SJCRH30 (cell line): ENCODE measurements at regions not wholly inside any gene's neighbourhood (a gene's known extent, or its start where the extent isn't known, plus 50 kb on each side); places are given as distances from the start of the nearest gene placed in this dataset.
"Not testable (repeated sequence)": the region's sequence is repeated elsewhere in the genome, so short reads cannot be mapped to it uniquely, and the experiment has no call there.

Experiments used
- DNase-seq, 2 experiments: peaks; one replicate each; pipeline ENCODE4 v3.0.0-alpha.2; 2015 to 2020
- H3K27ac ChIP-seq: fragments of 250-450 bp; sonication (Bioruptor Pico); 2 replicates; pipeline ENCODE4 v1.5.1; 2020; ENCODE audit warnings: mild to moderate bottlenecking, moderate library complexity
- H3K27me3 ChIP-seq: fragments of 250-450 bp; sonication (Bioruptor Pico); 2 replicates; pipeline ENCODE4 v1.5.1; 2020; ENCODE audit warnings: mild to moderate bottlenecking, moderate library complexity
- H3K36me3 ChIP-seq: fragments of 250-450 bp; sonication (Bioruptor Pico); 2 replicates; pipeline ENCODE4 v1.5.1; 2020; ENCODE audit warnings: mild to moderate bottlenecking, moderate library complexity
- H3K4me1 ChIP-seq: fragments of 250-450 bp; sonication (Bioruptor Pico); 2 replicates; pipeline ENCODE4 v1.5.1; 2020; ENCODE audit warnings: mild to moderate bottlenecking, moderate library complexity
- H3K4me3 ChIP-seq: fragments of 250-450 bp; sonication (Bioruptor Pico); 2 replicates; pipeline ENCODE4 v1.5.1; 2020; ENCODE audit warnings: mild to moderate bottlenecking, moderate library complexity
- H3K9me3 ChIP-seq: fragments of 250-450 bp; sonication (Bioruptor Pico); replicated peaks from 2 replicates; pipeline ENCODE4 v1.5.1; 2020; ENCODE audit warnings: mild to moderate bottlenecking, moderate library complexity

DNA sequence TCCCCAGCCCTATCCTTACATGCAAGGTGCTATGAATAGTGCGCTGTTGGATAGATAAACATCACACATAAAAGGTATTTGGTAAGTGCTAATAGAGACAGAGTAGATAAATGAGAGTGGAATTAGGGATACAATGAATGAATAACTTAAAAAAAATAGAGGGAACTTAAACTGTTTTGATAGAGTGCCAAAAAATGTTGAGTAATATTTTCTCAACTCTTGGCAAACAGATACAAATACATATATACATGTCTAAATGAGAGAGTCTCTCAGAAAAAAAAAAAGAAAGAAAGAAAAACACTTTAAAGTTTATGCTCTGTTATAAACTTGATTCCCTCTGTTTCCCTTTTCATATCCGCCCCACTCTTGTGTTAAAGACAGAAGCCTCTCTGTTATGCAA, 667.4 kb downstream of the ROBO2 start:
- H3K27me3 ChIP-seq, result no peaks in the 10 kb centered on the region
- H3K36me3 ChIP-seq, result no peaks in the 10 kb centered on the region
- no peaks in the 10 kb centered on the region for H3K4me1 ChIP-seq
- no peak overlapping the region for H3K27ac ChIP-seq
- no peak for DNase-seq
- no peak overlapping the region for H3K4me3 ChIP-seq
- no peaks in the 10 kb centered on the region for H3K9me3 ChIP-seq

DNA sequence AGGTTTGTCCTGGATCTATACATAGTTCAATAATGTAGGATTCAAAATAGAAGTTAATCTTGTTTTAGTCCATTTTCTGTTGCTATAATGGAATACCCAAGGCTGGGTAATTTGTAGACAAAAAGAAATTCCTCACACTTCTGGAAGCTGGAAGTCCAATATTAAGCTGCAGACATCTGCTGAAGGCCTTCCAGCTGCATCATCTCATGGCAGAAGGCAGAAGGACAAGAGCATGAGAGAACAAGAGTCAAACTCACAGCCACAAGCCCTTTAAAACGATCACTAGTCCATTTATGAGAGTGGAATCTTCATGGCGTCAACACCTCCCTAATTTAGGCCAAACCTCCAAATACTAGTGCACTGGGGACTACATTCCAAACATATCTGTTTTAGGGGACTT, 669.3 kb downstream of the ROBO2 start:
- no peak for DNase-seq
- no peaks in the 10 kb centered on the region for H3K9me3 ChIP-seq
- no peaks in the 10 kb centered on the region for H3K27me3 ChIP-seq
- no peaks in the 10 kb centered on the region for H3K4me1 ChIP-seq
- no peak overlapping the region for H3K4me3 ChIP-seq
- no peaks in the 10 kb centered on the region for H3K36me3 ChIP-seq
- H3K27ac ChIP-seq, result no peak overlapping the region

DNA sequence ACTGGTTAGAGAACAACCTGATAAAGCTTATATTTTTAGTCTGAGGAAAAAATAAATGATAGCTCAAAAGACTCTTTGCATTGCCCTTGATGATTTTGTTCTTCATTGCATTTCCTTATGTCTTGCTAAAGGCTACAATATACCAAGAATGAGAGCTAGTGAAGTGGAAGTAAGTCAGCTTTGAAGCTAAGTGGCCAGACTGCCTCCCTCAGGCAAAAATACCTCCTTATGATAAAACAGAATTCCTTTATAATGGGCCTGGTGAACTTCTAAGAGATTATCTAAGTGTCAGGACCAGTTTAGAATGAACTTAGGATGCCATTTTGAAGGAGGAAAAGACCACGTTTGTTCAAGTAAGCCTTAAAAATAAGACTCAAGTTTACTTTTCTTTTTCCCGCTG, 678.4 kb downstream of the ROBO2 start:
- Histone ChIP-seq H3K27ac (no peak overlapping the region), H3K4me3 (no peak overlapping the region), H3K4me1 (peaks cover 15% of the 10 kb centered on the region), H3K9me3 (no peaks in the 10 kb centered on the region), H3K27me3 (no peaks in the 10 kb centered on the region), H3K36me3 (no peaks in the 10 kb centered on the region)
- peak in 1 of 2 experiments; percentile 5 for DNase-seq

DNA sequence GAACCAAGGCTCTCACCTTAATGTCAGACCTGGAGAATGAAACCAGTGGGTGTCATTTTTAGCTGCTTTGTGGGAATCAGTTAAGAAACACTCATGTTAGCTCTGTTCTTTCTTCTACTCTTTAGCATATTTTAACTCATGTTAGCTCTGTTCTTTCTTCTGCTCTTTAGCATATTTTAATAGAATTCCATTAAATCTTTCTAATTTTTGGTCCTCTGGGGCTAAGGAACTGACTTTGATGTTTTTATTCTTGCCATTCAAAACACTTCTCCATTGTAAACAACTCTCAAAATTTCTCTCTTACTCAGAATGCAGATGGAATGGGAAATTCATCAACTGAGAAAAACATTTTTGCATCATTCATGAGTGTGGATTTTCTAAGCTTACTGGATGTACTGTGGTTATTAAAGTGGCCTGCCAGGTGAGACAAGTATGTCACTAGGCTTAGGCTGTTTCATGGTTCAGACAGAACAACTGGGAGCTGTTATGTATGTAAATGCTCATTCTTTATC, 680.6 kb downstream of the ROBO2 start:
- H3K27me3 ChIP-seq, result no peaks in the 10 kb centered on the region
- H3K9me3 ChIP-seq, result no peaks in the 10 kb centered on the region
- H3K36me3 ChIP-seq, result no peaks in the 10 kb centered on the region
- no peak overlapping the region for H3K27ac ChIP-seq
- DNase-seq, result no peak
- no peak overlapping the region for H3K4me3 ChIP-seq
- H3K4me1 ChIP-seq, result peaks cover 15% of the 10 kb centered on the region

DNA sequence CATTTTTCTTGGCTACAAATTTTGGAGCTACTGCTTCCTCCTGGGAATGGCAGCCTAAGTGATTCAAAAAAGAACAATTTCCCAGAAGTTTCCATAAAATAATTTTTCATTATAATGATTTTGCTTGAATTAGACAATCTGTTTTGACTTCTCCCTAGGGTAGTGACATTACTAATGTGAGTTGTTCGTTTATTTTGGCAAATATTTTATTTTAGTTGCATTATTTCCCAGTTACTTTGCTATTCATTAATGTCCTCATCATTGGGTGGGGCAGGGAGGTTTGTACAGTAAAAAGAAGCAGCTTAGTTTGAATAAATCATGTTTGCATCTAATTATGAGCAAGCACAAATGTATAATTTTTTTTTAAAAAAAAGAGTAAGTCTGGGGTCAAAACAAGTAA, 686.6 kb downstream of the ROBO2 start:
- no peak for DNase-seq
- Histone ChIP-seq H3K9me3 (no peaks in the 10 kb centered on the region), H3K27ac (no peak overlapping the region), H3K4me3 (no peak overlapping the region), H3K36me3 (no peaks in the 10 kb centered on the region), H3K4me1 (no peaks in the 10 kb centered on the region), H3K27me3 (no peaks in the 10 kb centered on the region)

DNA sequence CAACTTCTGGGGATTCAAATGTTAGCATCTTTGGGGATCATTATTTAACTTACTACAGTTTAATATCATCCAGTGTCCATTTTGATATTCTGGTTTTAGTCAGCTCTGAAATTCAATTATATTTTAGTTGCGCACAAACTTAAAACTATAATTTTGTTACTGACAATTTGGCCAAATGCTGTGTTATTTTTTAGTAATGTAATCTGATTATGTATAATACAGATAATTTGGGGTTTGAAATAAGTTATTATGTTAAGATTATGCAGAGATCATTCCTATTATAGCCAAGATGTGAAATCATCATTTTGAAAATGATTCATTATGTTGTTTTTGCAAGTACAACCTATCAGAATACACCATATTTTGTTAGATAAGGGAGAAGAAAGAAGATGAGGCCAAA, 706.1 kb downstream of the ROBO2 start:
- Histone ChIP-seq H3K4me3 (no peak overlapping the region), H3K36me3 (no peaks in the 10 kb centered on the region), H3K4me1 (no peaks in the 10 kb centered on the region), H3K9me3 (no peaks in the 10 kb centered on the region), H3K27ac (no peak overlapping the region), H3K27me3 (no peaks in the 10 kb centered on the region)
- DNase-seq, result no peak

DNA sequence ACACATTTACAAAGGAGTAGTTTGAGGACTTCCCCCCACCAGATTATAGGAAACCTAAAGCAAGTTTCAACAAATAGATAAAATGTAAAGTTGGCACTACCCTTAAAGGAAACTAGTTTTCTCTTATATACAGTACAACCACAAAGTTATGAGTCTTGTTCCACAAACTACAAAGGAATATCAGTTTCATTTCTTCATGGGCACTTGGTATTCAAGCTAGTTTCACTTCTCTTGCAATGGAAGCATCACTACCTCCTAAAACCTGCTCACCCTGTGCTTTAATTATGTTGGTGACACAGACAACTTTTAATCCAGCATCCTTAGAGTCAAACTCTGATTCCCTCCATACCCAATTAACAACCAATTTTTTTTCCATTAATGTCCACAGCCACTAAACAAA, 707.0 kb downstream of the ROBO2 start:
- Histone ChIP-seq H3K27me3 (no peaks in the 10 kb centered on the region), H3K36me3 (no peaks in the 10 kb centered on the region), H3K27ac (no peak overlapping the region), H3K4me3 (no peak overlapping the region), H3K9me3 (no peaks in the 10 kb centered on the region), H3K4me1 (no peaks in the 10 kb centered on the region)
- DNase-seq, result no peak

DNA sequence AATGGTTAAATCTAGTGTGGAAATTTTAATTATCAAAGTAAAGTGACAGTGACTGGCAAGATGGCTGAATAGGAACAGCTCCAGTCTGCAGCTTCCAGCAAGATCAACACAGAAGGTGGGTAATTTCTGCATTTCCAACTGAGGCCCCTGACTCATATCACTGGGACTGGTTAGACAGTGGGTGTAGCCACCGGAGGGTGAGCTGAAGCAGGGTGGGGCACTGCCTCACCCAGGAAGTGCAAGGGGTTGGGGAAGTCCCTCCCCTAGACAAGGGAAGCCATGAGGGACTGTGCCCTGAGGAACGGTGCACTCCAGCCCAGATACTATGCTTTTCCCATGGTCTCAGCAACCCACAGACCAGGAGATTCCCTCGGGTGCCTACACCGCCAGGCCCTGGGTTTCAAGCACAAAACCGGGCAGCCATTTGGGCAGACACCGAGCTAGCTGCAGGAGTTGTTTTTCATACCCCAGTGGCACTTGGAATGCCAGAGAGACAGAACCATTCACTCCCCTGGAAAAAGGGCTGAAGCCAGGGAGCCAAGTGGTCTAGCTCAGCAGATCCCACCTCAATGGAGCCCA, 716.6 kb downstream of the ROBO2 start:
- not testable (repeated sequence) for H3K27ac ChIP-seq, H3K4me3 ChIP-seq, H3K36me3 ChIP-seq, H3K9me3 ChIP-seq, H3K27me3 ChIP-seq, DNase-seq, H3K4me1 ChIP-seq

DNA sequence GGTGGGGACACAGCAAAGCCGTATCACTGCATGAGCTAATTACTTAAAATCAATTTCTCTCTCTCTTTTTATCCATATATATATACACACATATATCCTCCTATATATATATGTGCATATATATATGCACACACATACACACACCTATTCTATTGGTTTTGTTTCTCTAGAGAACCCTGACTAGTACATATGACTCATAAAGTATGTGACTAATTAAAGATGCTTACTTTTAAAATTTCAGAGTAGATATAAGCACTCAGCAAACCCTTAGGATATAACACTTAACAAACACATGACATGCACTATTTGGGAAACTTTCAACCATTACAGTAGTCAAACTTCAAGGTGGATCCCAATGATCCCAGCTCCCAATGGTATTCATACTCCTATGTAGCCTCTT, 732.6 kb downstream of the ROBO2 start:
- H3K27me3 ChIP-seq, result no peaks in the 10 kb centered on the region
- H3K27ac ChIP-seq, result no peak overlapping the region
- DNase-seq, result no peak
- no peaks in the 10 kb centered on the region for H3K36me3 ChIP-seq
- no peak overlapping the region for H3K4me3 ChIP-seq
- no peaks in the 10 kb centered on the region for H3K4me1 ChIP-seq
- H3K9me3 ChIP-seq, result no peaks in the 10 kb centered on the region

DNA sequence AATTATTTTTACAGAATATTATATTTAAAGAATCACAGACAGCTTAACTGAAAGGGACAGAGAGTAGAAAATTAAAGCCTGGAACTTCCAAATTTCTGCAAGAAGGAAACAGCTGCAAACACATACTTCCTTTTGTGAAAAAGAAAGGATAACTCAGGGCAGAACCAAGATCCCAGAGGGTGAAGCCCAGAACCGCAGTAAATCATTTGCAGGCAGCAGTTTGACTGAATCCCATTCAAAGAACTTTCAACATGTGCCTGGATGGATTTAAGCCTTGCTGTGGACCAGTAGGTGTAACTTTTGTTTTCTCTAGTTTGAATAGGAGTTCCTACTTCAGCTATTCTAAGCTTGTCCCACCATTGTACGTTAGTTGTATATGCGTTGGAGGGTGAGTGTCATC, 733.2 kb downstream of the ROBO2 start:
- Histone ChIP-seq H3K9me3 (no peaks in the 10 kb centered on the region), H3K4me1 (no peaks in the 10 kb centered on the region), H3K36me3 (no peaks in the 10 kb centered on the region), H3K27me3 (no peaks in the 10 kb centered on the region), H3K27ac (no peak overlapping the region), H3K4me3 (no peak overlapping the region)
- no peak for DNase-seq

DNA sequence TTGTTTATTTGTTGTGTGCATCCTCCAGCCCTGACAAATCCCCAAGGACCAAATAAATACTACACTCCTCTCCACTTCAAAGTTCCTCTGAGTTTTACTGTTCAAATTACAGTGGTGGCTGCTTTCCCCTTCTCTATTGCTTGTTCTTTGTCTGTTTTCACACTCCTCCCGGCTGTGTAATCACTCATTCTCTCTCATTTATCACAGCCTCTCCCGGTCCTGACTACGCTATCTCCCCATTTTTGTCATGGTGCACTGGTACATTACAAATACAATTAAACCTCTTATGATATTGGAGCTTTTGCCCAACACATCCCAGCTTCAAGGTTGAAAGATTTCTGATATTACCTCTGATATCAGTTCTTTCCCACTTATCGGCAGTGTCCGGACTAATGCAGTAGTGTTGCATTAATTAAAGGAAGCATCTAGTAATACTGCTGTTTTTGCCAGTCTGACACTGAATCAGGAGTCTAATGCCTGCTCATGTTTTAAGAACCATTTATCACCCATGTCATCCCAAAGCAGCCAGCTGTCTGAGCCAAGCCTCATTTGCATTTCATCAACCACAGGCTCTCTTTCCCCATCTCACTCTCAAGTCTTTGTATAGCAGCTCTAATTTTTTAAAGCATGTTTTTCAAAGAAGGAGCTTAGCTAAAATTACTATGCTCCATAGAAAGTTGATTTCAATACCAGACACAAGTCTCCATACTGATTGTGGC, 740.5 kb downstream of the ROBO2 start:
- no peaks in the 10 kb centered on the region for H3K27me3 ChIP-seq
- H3K4me3 ChIP-seq, result no peak overlapping the region
- H3K9me3 ChIP-seq, result no peaks in the 10 kb centered on the region
- peak; percentile 3 to 50 for DNase-seq
- no peaks in the 10 kb centered on the region for H3K36me3 ChIP-seq
- no peak overlapping the region for H3K27ac ChIP-seq
- peaks cover 12% of the 10 kb centered on the region for H3K4me1 ChIP-seq

DNA sequence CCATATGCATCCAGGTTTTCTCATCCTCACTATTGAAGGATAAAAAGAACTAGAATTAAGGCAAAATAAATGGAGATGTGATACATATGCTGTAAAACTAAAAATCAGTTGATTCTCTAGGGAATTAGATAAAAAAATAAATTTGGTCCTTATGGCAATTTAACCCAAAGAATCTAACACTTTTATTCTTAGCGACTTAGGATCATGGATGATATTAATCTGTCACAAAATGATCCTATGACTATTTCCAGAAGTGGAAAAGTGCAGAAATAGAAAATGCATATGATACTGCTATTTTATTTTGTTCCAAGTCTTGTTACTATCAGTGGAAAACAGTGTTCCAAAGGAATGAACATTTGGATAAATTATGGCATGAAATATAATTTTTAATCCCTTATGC, 746.3 kb downstream of the ROBO2 start:
- Histone ChIP-seq H3K4me3 (no peak overlapping the region), H3K27ac (no peak overlapping the region), H3K9me3 (no peaks in the 10 kb centered on the region), H3K36me3 (no peaks in the 10 kb centered on the region), H3K4me1 (peaks cover 6% of the 10 kb centered on the region; the same call in 1 of the 2 replicates), H3K27me3 (no peaks in the 10 kb centered on the region)
- DNase-seq, result no peak

DNA sequence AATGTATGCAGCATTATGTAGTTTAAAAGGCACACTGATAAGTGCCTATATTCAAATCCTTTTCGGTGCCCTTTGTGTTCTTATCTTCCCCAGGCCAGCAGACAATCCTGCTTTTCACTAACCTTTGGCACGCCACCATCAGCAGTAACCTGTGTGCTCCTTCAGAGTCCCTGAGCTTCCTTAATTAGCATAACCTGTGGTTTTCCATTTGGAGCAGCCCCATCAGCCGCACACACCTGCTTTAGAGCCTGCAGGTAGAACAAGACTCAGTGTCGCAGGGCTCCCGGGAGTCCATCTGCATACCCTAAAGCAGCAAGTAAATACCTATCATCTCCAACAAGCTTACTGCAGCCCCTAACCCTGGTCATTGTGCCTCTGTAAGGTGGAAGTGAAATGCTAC, 755.1 kb downstream of the ROBO2 start:
- H3K36me3 ChIP-seq, result no peaks in the 10 kb centered on the region
- no peak overlapping the region for H3K4me3 ChIP-seq
- H3K4me1 ChIP-seq, result no peaks in the 10 kb centered on the region
- H3K9me3 ChIP-seq, result no peaks in the 10 kb centered on the region
- no peaks in the 10 kb centered on the region for H3K27me3 ChIP-seq
- no peak overlapping the region for H3K27ac ChIP-seq
- no peak for DNase-seq

DNA sequence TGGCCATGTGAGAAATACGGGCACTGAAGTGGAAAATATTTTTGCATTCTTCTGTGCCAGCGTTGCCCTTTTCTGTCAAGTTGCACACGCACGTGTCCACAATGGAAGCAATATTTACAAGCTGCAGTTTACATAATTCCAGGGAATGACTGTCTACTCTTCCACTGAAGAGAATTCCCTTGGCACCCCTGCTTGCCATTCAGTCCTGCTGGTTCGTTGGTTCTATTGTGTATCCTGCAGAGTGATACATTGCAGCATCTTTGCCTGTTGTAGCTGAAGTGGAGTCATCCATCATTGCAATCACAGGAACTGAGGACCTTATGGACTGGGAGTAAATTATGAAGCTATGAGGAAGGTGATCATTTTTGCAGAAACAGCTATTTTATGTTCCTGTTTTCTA, 759.4 kb downstream of the ROBO2 start:
- H3K36me3 ChIP-seq, result no peaks in the 10 kb centered on the region
- no peak overlapping the region for H3K4me3 ChIP-seq
- no peaks in the 10 kb centered on the region for H3K27me3 ChIP-seq
- H3K4me1 ChIP-seq, result no peaks in the 10 kb centered on the region
- DNase-seq, result no peak
- H3K9me3 ChIP-seq, result no peaks in the 10 kb centered on the region
- H3K27ac ChIP-seq, result no peak overlapping the region

DNA sequence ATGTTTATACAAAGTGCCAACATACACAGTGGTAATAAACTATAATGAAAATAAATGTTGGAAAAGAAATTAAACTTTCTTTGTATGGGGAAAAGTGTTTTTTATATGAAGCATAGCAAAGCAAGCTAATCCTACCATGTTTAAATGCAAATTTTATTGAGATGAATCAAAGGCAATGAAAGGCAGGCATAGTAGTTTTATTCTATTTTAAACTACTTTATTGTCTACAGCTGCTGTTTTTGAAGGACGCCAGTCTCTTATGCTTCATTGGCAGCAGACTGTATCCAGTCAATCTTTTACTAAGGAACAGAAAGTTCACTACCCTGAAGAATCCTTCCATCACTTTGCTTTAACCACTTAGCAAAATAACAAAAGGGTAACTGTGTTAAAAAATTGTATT, 761.0 kb downstream of the ROBO2 start:
- DNase-seq, result no peak
- Histone ChIP-seq H3K27ac (no peak overlapping the region), H3K27me3 (no peaks in the 10 kb centered on the region), H3K4me1 (no peaks in the 10 kb centered on the region), H3K36me3 (no peaks in the 10 kb centered on the region), H3K4me3 (no peak overlapping the region), H3K9me3 (no peaks in the 10 kb centered on the region)

DNA sequence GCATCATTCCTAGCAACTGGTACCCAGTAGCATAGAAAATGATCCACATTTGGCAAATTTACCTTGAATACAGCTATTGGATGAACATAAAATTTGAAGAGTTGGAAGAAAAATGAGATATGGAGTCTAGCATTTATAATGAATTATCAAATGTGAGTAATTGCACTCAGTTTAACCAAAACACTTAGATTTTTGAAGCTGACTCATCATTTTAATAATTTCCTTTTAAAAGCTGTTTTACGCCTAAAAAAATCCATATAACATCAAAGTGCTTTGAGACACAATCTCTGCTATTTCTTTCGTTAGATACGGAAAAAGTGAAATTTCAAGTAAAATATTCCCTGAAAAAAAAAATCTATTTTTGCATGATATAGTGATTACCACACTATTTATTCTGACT, 767.4 kb downstream of the ROBO2 start:
- Histone ChIP-seq H3K27ac (no peak overlapping the region), H3K4me3 (no peak overlapping the region), H3K4me1 (no peaks in the 10 kb centered on the region), H3K9me3 (no peaks in the 10 kb centered on the region), H3K36me3 (no peaks in the 10 kb centered on the region), H3K27me3 (no peaks in the 10 kb centered on the region)
- no peak for DNase-seq
